WTC11 (cell line): ENCODE measurements at regions not wholly inside any gene's neighbourhood (a gene's known extent, or its start where the extent isn't known, plus 50 kb on each side); places are given as distances from the start of the nearest gene placed in this dataset.

Source experiments
- ATAC-seq: fragments of 200-7000 bp; cut with Tn5 transposase; 2 replicates; pipeline ENCODE4 v1.10.0; 2021; ENCODE audit warnings: mild to moderate bottlenecking, moderate library complexity
- CTCF ChIA-PET: fragments of 300-600 bp; sonication (Branson Sonifier 250); formaldehyde crosslinking; loops from one replicate; lab custom pipeline; 2021; ENCODE audit warnings: antibody characterized with exemption; lab: Charles Lee
- POLR2A ChIA-PET: fragments of 350-600 bp; sonication (Branson Sonifier 250); formaldehyde crosslinking; loops from one replicate; lab custom pipeline; 2021; ENCODE audit warnings: antibody characterized with exemption; lab: Charles Lee
- DNase-seq: peaks from one replicate; pipeline ENCODE4 v3.0.0; 2021; ENCODE audit warnings: low spot score
- H3K27ac Mint-ChIP-seq: 2 replicates; pipeline ENCODE4 v1.8.0; 2021; ENCODE audit warnings: mixed read lengths
- H3K27me3 Mint-ChIP-seq: 2 replicates; pipeline ENCODE4 v1.8.0; 2021; ENCODE audit warnings: low read depth, mild to moderate bottlenecking, moderate library complexity, mixed read lengths
- H3K36me3 Mint-ChIP-seq: 2 replicates; pipeline ENCODE4 v1.8.0; 2021; ENCODE audit warnings: mixed read lengths
- H3K4me1 Mint-ChIP-seq: 2 replicates; pipeline ENCODE4 v1.8.0; 2022; ENCODE audit warnings: mixed read lengths
- H3K4me3 Mint-ChIP-seq: 2 replicates; pipeline ENCODE4 v1.8.0; 2021; ENCODE audit warnings: mild to moderate bottlenecking, moderate library complexity, mixed read lengths
- H3K9me3 Mint-ChIP-seq: 2 replicates; pipeline ENCODE4 v1.8.0; 2021; ENCODE audit warnings: mixed read lengths
- ATF1 ChIP-seq: sonication (generic); formaldehyde crosslinking; IDR thresholded peaks from 2 replicates; pipeline ENCODE4 v1.8.1; 2023; ENCODE audit warnings: mild to moderate bottlenecking, moderate library complexity, missing genetic modification reagents
- ATF3 ChIP-seq: sonication (generic); formaldehyde crosslinking; conservative IDR thresholded peaks from 2 replicates; pipeline ENCODE4 v1.8.1; 2022; ENCODE audit warnings: mild to moderate bottlenecking, missing genetic modification reagents
- ATF6 ChIP-seq: sonication (generic); formaldehyde crosslinking; IDR thresholded peaks from 2 replicates; pipeline ENCODE4 v1.8.1; 2023; ENCODE audit warnings: mild to moderate bottlenecking, missing genetic modification reagents
- CTCF ChIP-seq: fragments of 200-600 bp; IDR thresholded peaks from 2 replicates; pipeline ENCODE4 v1.8.0; 2022; ENCODE audit warnings: antibody characterized with exemption
- E2F5 ChIP-seq: sonication (generic); formaldehyde crosslinking; IDR thresholded peaks from 2 replicates; pipeline ENCODE4 v1.8.1; 2022; ENCODE audit warnings: mild to moderate bottlenecking, moderate library complexity, missing genetic modification reagents
- ERG ChIP-seq: fragments of 250-450 bp; sonication (Bioruptor Pico); IDR thresholded peaks from 2 replicates; pipeline ENCODE4 v1.8.0; 2021; ENCODE audit warnings: mild to moderate bottlenecking
- ESRRA ChIP-seq: sonication (generic); formaldehyde crosslinking; IDR thresholded peaks from 2 replicates; pipeline ENCODE4 v1.8.1; 2022; ENCODE audit warnings: mild to moderate bottlenecking, missing genetic modification reagents, borderline replicate concordance
- GRHL2 ChIP-seq: fragments of 250-450 bp; sonication (Bioruptor Pico); IDR thresholded peaks from 2 replicates; pipeline ENCODE4 v1.8.0; 2022; ENCODE audit warnings: mild to moderate bottlenecking, moderate library complexity; ENCODE audit not compliant: insufficient replicate concordance, severe bottlenecking
- IRF2 ChIP-seq: sonication (generic); formaldehyde crosslinking; IDR thresholded peaks from 2 replicates; pipeline ENCODE4 v1.8.0; 2022; ENCODE audit warnings: low read depth, missing genetic modification reagents, borderline replicate concordance
- JAZF1 ChIP-seq: fragments of 250-450 bp; sonication (Bioruptor Pico); IDR thresholded peaks from 2 replicates; pipeline ENCODE4 v1.9.0; 2021; ENCODE audit warnings: moderate library complexity, mild to moderate bottlenecking, inconsistent platforms
- KAT7 ChIP-seq: sonication (generic); formaldehyde crosslinking; IDR thresholded peaks from 2 replicates; pipeline ENCODE4 v1.8.1; 2023; ENCODE audit warnings: missing genetic modification reagents, mild to moderate bottlenecking, borderline replicate concordance
- NFYB ChIP-seq: sonication (generic); formaldehyde crosslinking; conservative IDR thresholded peaks from 2 replicates; pipeline ENCODE4 v1.8.0; 2022; ENCODE audit warnings: low read depth, missing genetic modification reagents
- STAT6 ChIP-seq: sonication (generic); formaldehyde crosslinking; conservative IDR thresholded peaks from 2 replicates; pipeline ENCODE4 v1.8.1; 2023; ENCODE audit warnings: mild to moderate bottlenecking, low read depth, missing genetic modification reagents, moderate library complexity
- TEAD4 ChIP-seq: sonication (generic); formaldehyde crosslinking; IDR thresholded peaks from 2 replicates; pipeline ENCODE4 v1.8.0; 2022; ENCODE audit warnings: mild to moderate bottlenecking, missing genetic modification reagents
- ZNF532 ChIP-seq: fragments of 250-450 bp; sonication (Bioruptor Pico); IDR thresholded peaks from 2 replicates; pipeline ENCODE4 v1.9.0; 2021; ENCODE audit warnings: mild to moderate bottlenecking, borderline replicate concordance

- TF ChIP-seq ATF6 (CRISPR knock-in tag) (no peak), TEAD4 (CRISPR knock-in tag) (no peak), GRHL2 (CRISPR knock-in tag) (no peak), JAZF1 (no peak), ZNF532 (CRISPR knock-in tag) (no peak), ATF3 (CRISPR knock-in tag) (no peak), IRF2 (CRISPR knock-in tag) (no peak), NFYB (CRISPR knock-in tag) (no peak), ERG (CRISPR knock-in tag) (no peak)
These were observed 64.2 kb upstream of the PJA1 start (continued) for GRCh38 chrX:69229436-69229835.

- TF ChIP-seq STAT6 (CRISPR knock-in tag) (no peak), CTCF (no peak), E2F5 (CRISPR knock-in tag) (no peak), ATF1 (CRISPR knock-in tag) (no peak), KAT7 (no peak), NFYB (CRISPR knock-in tag) (no peak), ESRRA (no peak), ERG (CRISPR knock-in tag) (no peak)
- Mint-ChIP-seq H3K4me3 (no peak overlapping the region), H3K27me3 (peaks cover 77% of the 10 kb centered on the region), H3K4me1 (peaks cover under 1% of the 10 kb centered on the region; the same call in 1 of the 2 replicates), H3K36me3 (no peaks in the 10 kb centered on the region), H3K9me3 (no peaks in the 10 kb centered on the region), H3K27ac (no peak overlapping the region)
- DNase-seq: no peak
- ChIA-PET CTCF (interaction anchor here (1.0 to 1.4 kb wide), 2 partner anchors 159 to 400 kb away, joined by 4 read pairs; partner anchors contain the start of gene EFNB1), POLR2A (no interaction called here)
- no peak for ATAC-seq
These were observed 63.5 kb upstream of the PJA1 start for GRCh38 chrX:69228732-69229131.
